GM19023 (cell line): ENCODE measurements at regions not wholly inside any gene's neighbourhood (a gene's known extent, or its start where the extent isn't known, plus 50 kb on each side); places are given as distances from the start of the nearest gene placed in this dataset.

ENCODE experiments used
- ATAC-seq: cut with Tn5 transposase; IDR thresholded peaks from one replicate; pipeline ENCODE4 v1.9.1; 2021; ENCODE audit warnings: mild to moderate bottlenecking, moderate library complexity; ENCODE audit not compliant: unreplicated experiment

- no peak for ATAC-seq
These were observed 75.1 kb downstream of the LINGO1 start for GRCh38 chr15:77557564-77557963.

GRCh38 chr15:77557144-77557543 is 75.6 kb downstream of the LINGO1 start:
- no peak for ATAC-seq

DNA sequence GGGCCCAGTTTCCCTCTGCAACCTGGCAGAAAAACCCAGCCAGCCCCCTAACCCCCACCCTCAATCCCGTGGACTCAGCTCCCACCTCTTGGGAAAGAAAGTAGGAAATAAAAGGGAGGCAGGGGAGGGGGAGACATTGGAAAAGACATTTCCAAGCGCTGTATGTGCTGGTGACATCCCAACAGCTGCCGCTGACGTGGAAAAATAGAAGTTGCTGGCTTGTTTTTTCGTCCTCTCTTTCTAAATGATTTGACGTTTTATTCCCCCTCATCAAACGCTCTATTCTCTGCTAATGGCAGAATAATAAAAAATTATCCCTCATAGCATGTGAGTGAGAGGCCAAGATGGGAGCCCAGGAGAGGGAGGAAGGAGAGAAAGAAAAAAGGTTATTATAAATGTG is 76.1 kb downstream of the LINGO1 start:
- no peak for ATAC-seq

DNA sequence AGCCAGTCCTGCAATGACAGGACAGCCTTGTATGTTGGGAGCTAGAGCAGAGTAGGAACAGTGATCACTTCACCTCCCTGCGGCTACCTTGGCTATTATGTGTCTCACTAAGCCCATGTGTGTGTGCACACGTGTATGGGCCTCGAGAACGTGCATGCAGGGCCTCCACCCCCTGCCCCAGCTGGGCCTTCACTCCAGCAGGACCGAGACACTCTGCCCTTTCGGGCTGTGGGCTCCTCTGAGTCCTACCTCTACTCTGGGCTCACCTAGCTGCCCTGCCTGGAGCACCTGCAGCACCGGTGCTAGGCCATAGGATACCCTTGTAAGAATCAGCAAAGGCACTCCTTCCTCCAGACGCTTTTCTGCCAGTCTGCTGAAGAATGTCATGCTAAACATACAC is 77.5 kb downstream of the LINGO1 start:
- ATAC-seq = no peak

GRCh38 chr15:77554306-77555080 is 78.2 kb downstream of the LINGO1 start:
- no peak for ATAC-seq

GRCh38 chr15:77553695-77554094 is 79.0 kb downstream of the LINGO1 start:
- ATAC-seq = no peak

DNA sequence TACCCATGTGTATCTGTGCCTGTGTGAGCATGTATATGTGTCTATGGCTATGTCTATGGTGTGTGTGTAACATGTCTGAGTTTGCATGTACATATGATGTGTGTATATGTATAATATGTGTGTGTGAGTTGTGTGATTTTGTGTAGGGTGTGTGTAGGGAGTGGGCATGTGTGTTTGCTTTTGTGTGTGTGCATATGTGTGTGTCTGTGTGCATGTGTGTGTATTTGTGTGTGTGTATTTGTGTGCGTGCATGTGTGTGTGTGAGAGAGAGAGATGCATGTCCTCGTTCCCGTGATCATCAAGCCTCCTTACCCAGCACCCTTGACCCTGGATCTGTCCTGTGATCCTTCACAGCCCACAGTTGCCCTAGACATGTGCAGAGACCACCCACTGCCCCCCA is 79.5 kb downstream of the LINGO1 start:
- ATAC-seq = no peak

GRCh38 chr15:77552066-77552465 is 80.6 kb downstream of the LINGO1 start:
- no peak for ATAC-seq

GRCh38 chr15:77550301-77551251 is 82.1 kb downstream of the LINGO1 start:
- ATAC-seq = no peak

DNA sequence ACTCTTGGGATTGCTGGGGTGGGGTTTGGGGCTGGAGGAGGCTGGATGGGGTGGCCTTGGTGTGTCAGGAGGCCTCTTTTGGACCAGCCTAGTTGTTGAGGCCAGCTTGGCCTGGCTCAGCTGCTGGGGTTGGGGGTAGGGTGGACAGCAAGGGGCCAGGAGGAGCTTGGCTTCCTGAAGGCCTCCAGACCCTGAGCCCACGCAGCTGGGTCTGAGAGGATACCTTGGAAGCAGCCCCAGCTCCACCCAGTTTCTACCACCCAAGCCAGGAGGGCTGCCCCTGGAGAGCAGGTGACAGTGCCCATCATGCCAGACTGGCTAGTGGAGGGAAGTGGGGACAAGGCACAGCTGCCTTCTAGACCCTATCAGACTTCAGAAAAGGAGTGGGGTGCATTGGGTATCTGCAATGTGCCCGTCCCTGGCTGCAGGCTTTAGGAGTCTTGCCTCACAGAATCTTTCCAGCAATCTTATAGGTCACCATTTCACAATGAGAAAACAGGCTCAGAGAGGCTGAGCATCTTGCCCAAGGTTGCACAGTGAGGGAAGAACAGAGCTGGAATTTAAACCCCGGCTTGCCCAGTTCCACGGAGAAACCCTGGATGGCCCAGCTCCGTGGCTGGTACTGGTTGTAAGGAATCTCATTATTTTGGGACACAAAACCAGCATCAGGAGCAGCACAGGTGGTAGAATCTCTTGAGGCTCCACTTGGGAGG is 83.0 kb downstream of the LINGO1 start:
- no peak for ATAC-seq

- no peak for ATAC-seq
These were observed 83.8 kb downstream of the LINGO1 start for GRCh38 chr15:77548589-77549557.

DNA sequence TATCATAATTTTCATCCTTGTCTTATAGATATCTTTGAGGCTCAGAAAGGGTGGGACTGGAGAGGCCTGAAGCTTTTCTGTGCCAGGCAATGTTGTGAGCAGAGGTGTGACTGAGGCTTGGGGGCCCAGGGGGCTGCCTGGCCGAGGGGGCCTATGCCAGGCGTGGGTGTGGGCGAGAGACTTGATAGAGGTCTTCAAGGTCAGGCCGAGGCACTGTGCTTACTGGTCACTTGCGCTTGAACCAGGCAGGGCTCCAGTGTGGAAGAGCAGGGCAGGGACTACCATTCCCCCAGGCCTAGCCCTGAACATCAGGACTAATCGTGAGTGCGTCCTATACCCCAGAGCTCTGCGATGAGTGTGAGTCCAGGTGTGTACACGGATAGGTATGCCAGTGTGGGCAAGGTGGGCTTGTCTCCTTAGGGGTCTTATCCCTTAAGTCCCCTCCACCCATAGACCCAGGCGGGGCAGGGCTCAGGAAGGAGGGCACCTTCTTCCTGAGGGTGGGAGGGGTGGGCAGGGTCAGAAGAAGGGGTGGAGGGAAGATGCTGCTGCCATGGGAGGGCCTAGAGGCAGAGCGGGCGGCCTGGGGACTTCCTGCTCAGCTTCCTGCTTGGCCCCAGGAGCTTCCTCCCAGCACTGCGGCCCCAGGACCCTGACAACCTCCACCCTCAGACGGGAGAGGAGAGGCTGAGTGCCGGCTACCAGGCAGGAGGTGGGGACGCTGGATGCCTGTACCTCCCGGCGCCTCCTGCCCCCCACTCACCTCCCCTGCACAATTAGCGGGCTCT is 84.7 kb downstream of the LINGO1 start:
- no peak for ATAC-seq

- ATAC-seq = no peak
These were observed 85.8 kb downstream of the LINGO1 start for GRCh38 chr15:77546870-77547269.

GRCh38 chr15:77546050-77546501 is 86.6 kb downstream of the LINGO1 start:
- no peak for ATAC-seq

DNA sequence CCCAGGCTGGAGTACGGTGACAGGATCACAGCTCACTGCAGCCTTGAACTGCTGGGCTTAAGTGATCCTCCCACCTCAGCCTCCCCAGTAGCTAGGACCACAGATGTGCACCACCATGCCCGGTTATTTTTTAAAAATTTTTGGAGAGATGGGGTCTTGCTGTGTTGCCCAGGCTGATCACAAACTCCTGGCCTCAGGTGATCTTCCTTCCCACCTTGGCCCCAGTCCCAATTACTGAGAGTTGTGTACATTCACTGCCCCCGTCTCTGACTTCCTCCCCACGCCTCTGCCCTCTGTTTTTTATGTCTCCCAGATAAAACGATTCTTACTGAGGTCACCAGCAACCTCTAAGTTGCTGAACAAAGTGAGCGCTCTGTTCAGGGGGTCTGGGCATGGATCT is 87.7 kb downstream of the LINGO1 start:
- no peak for ATAC-seq

DNA sequence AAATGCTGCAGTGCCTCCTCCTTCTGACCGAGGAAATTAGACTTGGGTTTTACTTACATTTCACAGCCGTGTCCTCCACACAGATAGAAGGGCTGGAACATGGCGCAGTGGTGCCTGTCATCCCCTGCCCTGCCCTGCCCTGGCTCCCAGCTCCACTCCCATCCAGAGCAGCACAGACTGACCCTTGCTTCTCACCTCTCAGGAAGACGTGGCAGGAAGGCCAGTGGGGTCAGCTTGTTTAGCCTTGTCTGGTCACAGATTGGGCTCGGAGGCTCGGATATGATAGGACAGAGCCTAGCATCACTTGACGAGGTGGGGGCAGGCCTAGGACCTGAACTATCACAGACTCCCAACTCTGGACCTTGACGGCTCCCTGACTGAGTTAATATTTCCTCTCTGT is 88.5 kb downstream of the LINGO1 start:
- no peak for ATAC-seq

GRCh38 chr15:77543159-77543882 is 89.4 kb downstream of the LINGO1 start:
- peak; percentile 63 for ATAC-seq

GRCh38 chr15:77542491-77543001 is 90.2 kb downstream of the LINGO1 start:
- no peak for ATAC-seq
